ENCODE measurements at regions not wholly inside any gene's neighbourhood (a gene's known extent, or its start where the extent isn't known, plus 50 kb on each side); places are given as distances from the start of the nearest gene placed in this dataset.

- ATAC-seq (no peak), DNase-seq (ENCODE audit: low read depth, low spot score) (no peak)
- no peaks in the 10 kb centered on the region for H3K36me3 ChIP-seq (ENCODE audit: control insufficient read depth, insufficient read depth, low read length)
- H3K9me3 ChIP-seq (ENCODE audit: control insufficient read depth, insufficient read depth, low read depth, low read length): no peaks in the 10 kb centered on the region
- in situ Hi-C loops (cut with HindIII; ENCODE audit: low pct_unique_long_range_greater_than_20kb, low sequenced_read_pairs): no loop called here
- ChIA-PET POLR2A (no interaction called here), CTCF (no interaction called here)
- H3K4me1 ChIP-seq (ENCODE audit: control insufficient read depth, insufficient read depth, low read length): no peaks in the 10 kb centered on the region
- no TSS peak for BruUV-seq (replicated peaks)
- TF ChIP-seq CTCF (IDR thresholded peaks at IDR 0.05): no peak
- no peak overlapping the region for H3K27ac ChIP-seq (ENCODE audit: low read length)
- intact Hi-C loops (cut with micrococcal nuclease; ENCODE audit: unreplicated experiment): no loop called here
- H3K27me3 ChIP-seq (ENCODE audit: control insufficient read depth, insufficient read depth, low read length): no peaks in the 10 kb centered on the region
- no peak overlapping the region for H3K4me3 ChIP-seq (ENCODE audit: low read depth in 2 of 2, low read length in 2 of 2)
Observed at GRCh38 chr2:67008155-67008554, 389.0 kb upstream of the ETAA1 start.

GRCh38 chr2:67012165-67012564 lies 385.0 kb upstream of the ETAA1 start:
- H3K36me3 ChIP-seq (ENCODE audit: control insufficient read depth, insufficient read depth, low read length): no peaks in the 10 kb centered on the region
- intact Hi-C loops (cut with micrococcal nuclease; ENCODE audit: unreplicated experiment): no loop called here
- no peak overlapping the region for H3K27ac ChIP-seq (ENCODE audit: low read length)
- TF ChIP-seq SIN3A (IDR thresholded peaks at IDR 0.05; ENCODE audit: borderline replicate concordance, insufficient read depth, low read depth, low read length): no peak
- TF ChIP-seq REST (IDR thresholded peaks at IDR 0.05; ENCODE audit: insufficient read depth in 1 of 2, low read depth in 2 of 2, low read length in 1 of 2): no peak
- TF ChIP-seq CTCF (IDR thresholded peaks at IDR 0.05): no peak
- no peak for TF ChIP-seq POLR2AphosphoS5 (IDR thresholded peaks at IDR 0.05; ENCODE audit: low read depth, low read length)
- no peak for TF ChIP-seq TCF7L2 (IDR thresholded peaks at IDR 0.05; ENCODE audit: low read depth, low read length)
- H3K4me1 ChIP-seq (ENCODE audit: control insufficient read depth, insufficient read depth, low read length): no peaks in the 10 kb centered on the region
- ATAC-seq: no peak
- H3K4me3 ChIP-seq (ENCODE audit: low read depth in 2 of 2, low read length in 2 of 2): no peak overlapping the region
- no peak for DNase-seq (ENCODE audit: low read depth, low spot score)
- ChIA-PET POLR2A (no interaction called here), CTCF (no interaction called here)
- no peaks in the 10 kb centered on the region for H3K27me3 ChIP-seq (ENCODE audit: control insufficient read depth, insufficient read depth, low read length)
- no TSS peak for BruUV-seq (replicated peaks)
- in situ Hi-C loops (cut with HindIII; ENCODE audit: low pct_unique_long_range_greater_than_20kb, low sequenced_read_pairs): no loop called here
- H3K9me3 ChIP-seq (ENCODE audit: control insufficient read depth, insufficient read depth, low read depth, low read length): no peaks in the 10 kb centered on the region

DNA sequence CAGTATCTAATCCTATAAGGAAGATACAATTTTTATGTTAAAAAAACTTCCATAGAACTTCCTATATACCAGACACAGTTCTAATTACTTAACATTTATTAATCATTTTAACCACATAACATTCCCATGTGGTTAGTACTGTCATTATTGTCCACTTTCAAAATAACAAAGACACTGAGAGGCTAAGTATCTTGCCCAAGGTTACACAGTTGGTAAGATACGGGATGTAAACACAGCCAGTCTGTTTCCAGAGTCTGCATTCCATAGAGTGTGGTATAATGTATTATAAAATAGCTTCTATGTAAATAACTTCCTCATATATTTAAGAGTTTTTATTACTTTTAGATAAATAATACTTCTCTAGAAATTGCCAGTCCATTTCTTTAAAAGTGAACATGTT lies 383.3 kb upstream of the ETAA1 start:
- POLR2A ChIA-PET: no interaction called here
- Histone ChIP-seq H3K36me3 (ENCODE audit: control insufficient read depth, insufficient read depth, low read length) (no peaks in the 10 kb centered on the region), H3K4me1 (ENCODE audit: control insufficient read depth, insufficient read depth, low read length) (no peaks in the 10 kb centered on the region), H3K4me3 (ENCODE audit: low read depth in 2 of 2, low read length in 2 of 2) (no peak overlapping the region), H3K27me3 (ENCODE audit: control insufficient read depth, insufficient read depth, low read length) (no peaks in the 10 kb centered on the region), H3K27ac (ENCODE audit: low read length) (no peak overlapping the region), H3K9me3 (ENCODE audit: control insufficient read depth, insufficient read depth, low read depth, low read length) (no peaks in the 10 kb centered on the region)
- intact Hi-C loops (cut with micrococcal nuclease; ENCODE audit: unreplicated experiment): no loop called here
- ATAC-seq (no peak), DNase-seq (ENCODE audit: low read depth, low spot score) (no peak)
- TF ChIP-seq SIN3A (IDR thresholded peaks at IDR 0.05; ENCODE audit: borderline replicate concordance, insufficient read depth, low read depth, low read length) (no peak), TCF7L2 (IDR thresholded peaks at IDR 0.05; ENCODE audit: low read depth, low read length) (no peak), POLR2AphosphoS5 (IDR thresholded peaks at IDR 0.05; ENCODE audit: low read depth, low read length) (no peak), CTCF (IDR thresholded peaks at IDR 0.05) (no peak), REST (IDR thresholded peaks at IDR 0.05; ENCODE audit: insufficient read depth in 1 of 2, low read depth in 2 of 2, low read length in 1 of 2) (no peak)
- no TSS peak for BruUV-seq (replicated peaks)
- in situ Hi-C loops (cut with HindIII; ENCODE audit: low pct_unique_long_range_greater_than_20kb, low sequenced_read_pairs): no loop called here
- CTCF ChIA-PET: no interaction called here
